EH (cell line): ENCODE measurements at regions not wholly inside any gene's neighbourhood (a gene's known extent, or its start where the extent isn't known, plus 50 kb on each side); places are given as distances from the start of the nearest gene placed in this dataset.
"Not testable (repeated sequence)": the region's sequence is repeated elsewhere in the genome, so short reads cannot be mapped to it uniquely, and the experiment has no call there.

Experiments used
- DNase-seq: peaks from one replicate; pipeline ENCODE4 v3.0.0-alpha.2; 2015; ENCODE audit warnings: low read depth

DNA sequence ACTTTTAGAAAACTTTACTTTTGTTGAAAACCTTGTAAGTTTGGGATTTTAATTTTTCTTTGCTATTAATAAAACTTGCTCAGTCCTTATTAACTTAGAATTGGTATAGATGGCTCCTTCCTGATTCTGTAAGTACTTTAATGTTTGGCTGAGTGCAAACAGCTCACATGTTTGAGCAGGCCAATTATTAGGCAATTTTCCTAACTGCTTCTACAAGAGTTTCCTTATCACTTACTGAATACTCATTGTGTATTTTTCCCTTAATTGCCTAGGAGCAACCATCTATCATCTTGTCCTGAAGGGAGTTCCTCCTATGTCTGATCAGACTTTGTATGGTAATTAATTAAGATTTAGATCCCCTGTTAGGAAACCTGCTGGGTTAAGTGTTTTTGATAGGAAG lies 521.4 kb downstream of the SLC6A15 start:
- DNase-seq: not testable (repeated sequence)

GRCh38 chr12:84384384-84384783 lies 528.2 kb downstream of the SLC6A15 start:
- no peak for DNase-seq

DNA sequence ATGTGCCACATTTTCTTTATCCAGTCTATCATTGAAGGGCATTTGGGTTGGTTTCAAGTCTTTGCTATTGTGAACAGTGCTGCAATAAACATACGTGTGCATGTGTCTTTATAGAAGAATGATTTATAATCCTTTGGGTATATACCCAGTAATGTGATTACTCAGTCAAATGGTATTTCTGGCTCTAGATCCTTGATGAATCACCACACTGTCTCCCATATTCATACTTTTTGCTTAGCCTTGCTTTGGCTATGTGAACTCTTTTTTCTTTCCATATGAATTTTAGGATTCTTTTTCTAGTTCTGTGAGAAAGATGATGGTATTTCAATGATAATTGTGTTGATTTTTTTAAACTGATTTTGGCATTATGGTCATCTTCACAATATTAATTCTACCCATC lies 530.1 kb downstream of the SLC6A15 start:
- DNase-seq: peak; percentile 83

DNA sequence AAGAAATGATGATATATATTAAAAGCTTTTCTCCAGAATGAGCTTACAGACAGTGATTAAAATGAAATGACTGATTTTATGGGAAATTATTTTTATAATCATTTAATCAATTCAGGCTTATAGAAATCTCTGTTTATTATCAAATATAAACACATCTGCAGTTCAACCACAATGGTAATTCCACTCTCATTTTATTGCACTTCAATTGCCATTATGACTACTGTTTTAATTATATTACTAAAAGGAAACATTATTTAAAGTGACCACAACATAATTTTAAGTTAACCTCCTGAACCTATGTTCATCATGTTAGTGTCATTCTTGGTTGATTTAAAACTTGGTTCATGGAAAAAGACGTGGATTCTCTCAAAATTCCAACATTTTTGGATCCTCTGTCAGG lies 536.3 kb downstream of the SLC6A15 start:
- no peak for DNase-seq

DNA sequence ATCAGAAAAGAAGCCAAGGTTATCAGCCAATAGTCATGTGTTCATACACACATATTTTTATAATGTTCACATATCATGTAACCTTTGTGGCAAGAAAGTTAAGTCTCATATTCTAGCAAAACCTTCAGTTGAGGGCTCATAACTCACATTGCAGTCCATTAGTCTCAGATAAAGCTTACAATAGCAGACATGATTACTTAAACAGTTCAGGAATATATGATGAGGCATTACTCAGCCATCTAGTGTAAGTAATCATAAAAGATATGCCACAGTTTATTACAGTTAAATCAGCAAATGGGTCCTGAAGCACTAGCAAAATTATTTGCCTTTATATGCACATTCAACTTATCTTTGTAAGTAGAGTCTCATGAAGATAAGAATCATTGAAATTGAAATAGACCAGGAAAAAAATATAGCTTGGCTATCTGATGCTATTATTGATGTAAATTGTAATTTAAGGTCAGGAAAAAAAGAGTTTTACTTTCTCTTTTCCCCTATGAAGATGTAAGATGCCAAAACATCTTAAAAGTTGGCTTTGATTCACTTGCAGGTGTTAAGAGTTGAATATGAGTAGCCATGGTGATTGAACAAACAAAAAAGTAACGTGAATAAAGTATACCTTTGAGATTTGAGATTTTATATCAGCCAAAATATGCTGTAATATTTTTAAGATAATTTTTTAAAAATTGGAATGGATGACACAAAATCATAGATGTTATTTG lies 537.0 kb downstream of the SLC6A15 start:
- DNase-seq: peak; percentile 30

- DNase-seq: no peak
Measured at GRCh38 chr12:84362552-84362897, 550.1 kb downstream of the SLC6A15 start.

DNA sequence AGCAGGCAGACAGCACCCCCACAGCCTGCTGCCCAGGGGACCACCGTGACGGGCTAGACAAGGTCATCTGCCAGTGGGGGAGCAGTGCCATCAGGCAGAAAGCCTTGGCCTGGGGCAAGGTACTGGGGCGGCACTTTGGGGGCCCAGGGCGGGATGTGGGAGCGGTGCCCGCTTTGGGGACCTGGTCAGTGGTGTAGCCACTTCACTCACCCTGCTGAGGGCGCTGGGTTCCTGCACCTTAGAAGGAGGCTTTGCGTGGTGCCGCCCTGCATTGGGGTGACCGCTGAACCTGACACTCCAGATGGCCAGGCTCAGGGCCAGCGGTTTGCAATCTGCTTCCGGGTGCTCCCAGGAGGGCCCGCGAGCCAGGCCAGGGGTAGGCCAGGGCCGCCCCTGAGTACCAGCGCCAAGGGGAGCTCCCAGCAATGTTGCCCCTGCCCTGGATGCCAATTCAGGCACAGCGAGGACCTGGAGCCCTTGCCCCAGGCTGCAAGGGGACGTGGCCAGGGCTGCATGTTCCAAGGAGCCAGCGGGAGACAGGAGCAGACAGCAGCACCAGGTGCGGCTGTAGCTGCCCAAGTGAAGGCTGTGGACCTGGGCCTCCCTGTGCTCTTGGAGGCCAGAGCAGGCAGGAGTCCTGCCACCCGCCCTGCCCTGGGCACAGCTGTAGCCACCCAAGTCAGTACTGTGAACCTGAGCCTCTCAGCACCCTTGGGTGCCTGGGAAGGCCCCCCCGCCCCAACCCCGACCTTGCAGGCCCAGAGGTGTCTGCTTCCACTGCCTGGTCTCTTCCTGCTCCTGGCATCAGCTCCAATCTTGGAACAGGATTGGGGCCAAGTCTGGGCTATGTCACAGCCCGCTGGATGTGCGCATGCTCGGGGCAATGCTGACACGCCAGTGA lies 550.7 kb downstream of the SLC6A15 start:
- no peak for DNase-seq

DNA sequence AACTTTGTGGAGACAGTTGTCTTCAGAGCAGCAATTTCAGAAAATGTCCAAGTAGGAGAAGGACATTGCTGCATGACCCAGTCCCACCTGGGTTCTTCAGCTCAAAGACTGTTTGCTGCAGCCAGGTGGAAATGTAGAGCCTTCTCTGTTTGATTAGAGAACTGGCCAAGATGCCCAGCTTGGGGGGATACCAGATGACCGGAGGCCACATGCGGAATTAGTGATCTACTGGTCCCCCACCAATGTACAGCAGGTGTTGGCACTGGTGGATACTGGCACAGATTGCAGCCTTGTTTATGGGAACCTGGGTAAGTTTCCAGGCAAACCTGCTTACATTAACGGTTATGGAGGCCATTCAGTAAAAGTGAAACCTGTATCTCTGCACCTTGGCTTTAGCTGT lies 555.3 kb downstream of the SLC6A15 start:
- DNase-seq: no peak

GRCh38 chr12:84356224-84356623 lies 556.4 kb downstream of the SLC6A15 start:
- no peak for DNase-seq

- no peak for DNase-seq
Measured at GRCh38 chr12:84355561-84355960, 557.0 kb downstream of the SLC6A15 start.

DNA sequence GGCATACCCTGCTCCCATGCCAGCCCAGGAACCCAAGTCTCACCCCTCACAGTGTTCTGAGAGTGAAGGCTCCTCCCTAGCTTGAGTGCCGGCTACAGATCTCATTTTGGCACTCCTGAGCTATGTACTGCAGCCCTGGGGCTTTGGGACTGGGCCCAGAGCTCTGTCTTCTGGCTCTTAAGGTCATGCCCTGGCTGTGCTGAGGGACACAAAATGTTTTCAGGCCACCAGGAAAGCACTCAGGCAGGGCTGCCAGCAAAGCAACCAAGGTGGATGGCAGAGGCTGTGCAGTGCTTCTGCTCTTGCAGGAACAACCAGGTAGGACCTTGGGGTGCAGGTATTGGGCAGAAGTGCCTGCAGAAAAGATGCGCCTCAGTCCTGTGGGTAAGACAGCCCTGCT lies 564.0 kb downstream of the SLC6A15 start:
- DNase-seq: no peak

GRCh38 chr12:84341467-84342193 lies 571.0 kb downstream of the SLC6A15 start:
- DNase-seq: no peak

GRCh38 chr12:84336231-84336630 lies 576.4 kb downstream of the SLC6A15 start:
- DNase-seq: no peak

DNA sequence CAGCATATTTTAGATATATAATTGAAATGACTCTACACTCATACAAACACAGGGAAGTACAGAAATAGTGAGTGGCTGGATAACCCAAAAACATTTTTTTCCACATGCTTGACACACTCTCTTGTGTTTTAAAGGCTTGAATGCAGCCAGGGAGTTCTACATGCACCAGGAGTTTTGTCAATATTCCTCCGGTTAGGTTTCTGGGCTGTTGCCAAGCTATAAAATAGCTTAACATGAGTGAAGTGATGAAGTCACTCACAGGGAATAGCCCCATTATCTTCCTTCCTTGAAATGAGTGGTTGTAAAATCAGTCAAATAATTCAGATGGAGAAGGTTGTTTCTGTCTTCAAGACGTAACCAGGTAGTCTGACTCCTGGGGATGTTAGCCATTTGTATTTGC lies 582.7 kb downstream of the SLC6A15 start:
- DNase-seq: peak; percentile 1

DNA sequence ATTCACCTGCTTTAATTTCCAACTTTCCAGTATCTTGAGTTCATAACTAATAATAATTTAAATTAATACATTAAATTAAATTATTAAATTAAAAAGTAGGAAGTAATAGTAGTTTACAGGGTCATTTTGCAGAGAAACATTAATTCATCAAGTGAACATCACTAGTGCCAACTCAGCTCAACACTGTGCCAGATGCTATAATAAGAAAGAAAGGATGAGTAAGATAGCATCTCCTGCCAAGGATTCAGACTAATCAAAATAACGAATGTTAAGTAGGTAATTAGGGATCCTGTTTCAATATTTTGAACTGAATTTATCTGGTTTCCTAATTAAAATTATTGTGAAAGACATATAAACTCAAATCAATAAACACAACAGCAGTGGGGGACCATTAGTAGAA lies 596.7 kb downstream of the SLC6A15 start:
- DNase-seq: peak; percentile 10

DNA sequence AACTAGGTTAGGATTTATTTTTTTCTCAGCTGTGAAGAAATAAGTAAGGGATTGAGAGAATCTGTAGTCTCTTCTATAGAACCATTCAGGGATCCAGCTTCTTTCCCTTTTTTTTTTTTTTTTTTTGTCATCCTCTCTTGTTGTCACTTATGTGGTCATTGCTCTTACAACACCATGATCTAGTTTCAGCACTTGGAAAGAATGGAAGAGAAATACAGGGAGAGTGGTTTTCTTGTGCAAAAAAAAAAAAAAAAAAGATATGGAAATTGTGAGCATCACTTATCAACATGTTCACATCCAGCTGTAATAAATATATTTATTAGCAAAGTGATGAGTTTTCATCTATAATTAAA lies 599.3 kb downstream of the SLC6A15 start:
- no peak for DNase-seq

GRCh38 chr12:84308211-84308610 lies 604.4 kb downstream of the SLC6A15 start:
- no peak for DNase-seq

- DNase-seq: peak; percentile 37
Measured at GRCh38 chr12:84305144-84305543, 607.5 kb downstream of the SLC6A15 start.

GRCh38 chr12:84294246-84294645 lies 618.4 kb downstream of the SLC6A15 start:
- no peak for DNase-seq

GRCh38 chr12:84290168-84290567 lies 622.4 kb downstream of the SLC6A15 start:
- DNase-seq: peak; percentile 12

DNA sequence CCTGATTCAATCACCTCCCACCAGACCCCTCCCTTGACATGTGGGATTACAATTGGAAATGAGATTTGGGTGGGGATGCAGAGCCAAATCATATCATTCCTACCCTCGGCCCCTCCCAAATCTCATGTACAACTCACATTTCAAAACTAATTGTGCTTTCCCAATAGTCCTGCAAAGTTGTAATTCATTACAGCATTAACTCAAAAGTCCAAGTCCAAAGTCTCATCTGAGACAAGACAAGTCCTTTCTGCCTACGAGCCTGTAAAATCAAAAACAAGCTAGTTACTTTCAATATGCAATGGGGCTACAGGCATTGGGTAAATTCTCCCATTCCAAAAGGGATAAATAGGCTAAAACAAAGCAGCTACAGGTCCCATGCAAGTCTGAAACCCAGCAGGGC lies 634.6 kb downstream of the SLC6A15 start:
- DNase-seq: no peak

DNA sequence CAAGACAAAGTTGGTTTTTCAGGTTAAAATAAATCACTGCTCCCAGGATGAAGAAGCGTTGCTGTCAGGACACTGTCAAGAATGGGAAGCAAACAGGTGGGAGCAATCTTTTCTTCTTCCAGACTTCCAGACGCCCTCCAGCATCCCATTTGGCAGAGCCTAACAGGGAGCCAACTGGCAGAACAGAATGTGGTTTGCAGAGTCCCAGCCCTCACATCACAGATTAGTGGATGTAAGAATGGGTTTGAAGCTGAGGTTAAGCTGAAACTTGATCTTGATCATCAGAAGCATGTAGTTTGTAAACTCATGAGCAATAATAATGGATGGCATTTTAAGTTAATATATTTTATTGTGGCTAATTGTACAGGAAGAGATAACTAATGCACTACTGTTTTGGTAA lies 636.4 kb downstream of the SLC6A15 start:
- DNase-seq: no peak

GRCh38 chr12:84272324-84272723 lies 640.3 kb downstream of the SLC6A15 start:
- no peak for DNase-seq
